Islet precursor cell (in vitro differentiated cells): ENCODE measurements at regions not wholly inside any gene's neighbourhood (a gene's known extent, or its start where the extent isn't known, plus 50 kb on each side); places are given as distances from the start of the nearest gene placed in this dataset.
"Not testable (repeated sequence)": the region's sequence is repeated elsewhere in the genome, so short reads cannot be mapped to it uniquely, and the experiment has no call there.

Experiments used
- DNase-seq: peaks from one replicate; pipeline ENCODE4 v3.0.0-alpha.2; 2018

GRCh38 chr15:77896147-77897112 is 181.1 kb downstream of the TBC1D2B start:
- not testable (repeated sequence) for DNase-seq

- DNase-seq: no peak
Observed at GRCh38 chr15:77895742-77896141, 181.8 kb downstream of the TBC1D2B start.

GRCh38 chr15:77895145-77895544 is 182.4 kb downstream of the TBC1D2B start:
- DNase-seq: not testable (repeated sequence)

- not testable (repeated sequence) for DNase-seq
Observed at GRCh38 chr15:77893671-77894640, 183.6 kb downstream of the TBC1D2B start.

- not testable (repeated sequence) for DNase-seq
Observed at GRCh38 chr15:77893246-77893645, 184.3 kb downstream of the TBC1D2B start.

- no peak for DNase-seq
Observed at GRCh38 chr15:77892335-77892734, 185.2 kb downstream of the TBC1D2B start.

GRCh38 chr15:77891862-77892261 is 185.6 kb downstream of the TBC1D2B start:
- DNase-seq: not testable (repeated sequence)

- DNase-seq: not testable (repeated sequence)
Observed at GRCh38 chr15:77890911-77891801, 186.4 kb downstream of the TBC1D2B start.

GRCh38 chr15:77889828-77890725 is 187.4 kb downstream of the TBC1D2B start:
- not testable (repeated sequence) for DNase-seq

GRCh38 chr15:77889009-77889806 is 188.3 kb downstream of the TBC1D2B start:
- no peak for DNase-seq

GRCh38 chr15:77887563-77888429 is 189.7 kb downstream of the TBC1D2B start:
- DNase-seq: not testable (repeated sequence)

- DNase-seq: no peak
Observed at GRCh38 chr15:77886805-77887448, 190.6 kb downstream of the TBC1D2B start.

GRCh38 chr15:77885877-77886500 is 191.5 kb downstream of the TBC1D2B start:
- not testable (repeated sequence) for DNase-seq

- not testable (repeated sequence) for DNase-seq
Observed at GRCh38 chr15:77883012-77883411, 194.5 kb downstream of the TBC1D2B start.

- no peak for DNase-seq
Observed at GRCh38 chr15:77881950-77882349, 195.6 kb downstream of the TBC1D2B start.

GRCh38 chr15:77881535-77881934 is 196.0 kb downstream of the TBC1D2B start:
- DNase-seq: not testable (repeated sequence)

- not testable (repeated sequence) for DNase-seq
Observed at GRCh38 chr15:77879466-77879865, 198.0 kb downstream of the TBC1D2B start.
